ENCODE measurements at regions not wholly inside any gene's neighbourhood (a gene's known extent, or its start where the extent isn't known, plus 50 kb on each side); places are given as distances from the start of the nearest gene placed in this dataset.

DNA sequence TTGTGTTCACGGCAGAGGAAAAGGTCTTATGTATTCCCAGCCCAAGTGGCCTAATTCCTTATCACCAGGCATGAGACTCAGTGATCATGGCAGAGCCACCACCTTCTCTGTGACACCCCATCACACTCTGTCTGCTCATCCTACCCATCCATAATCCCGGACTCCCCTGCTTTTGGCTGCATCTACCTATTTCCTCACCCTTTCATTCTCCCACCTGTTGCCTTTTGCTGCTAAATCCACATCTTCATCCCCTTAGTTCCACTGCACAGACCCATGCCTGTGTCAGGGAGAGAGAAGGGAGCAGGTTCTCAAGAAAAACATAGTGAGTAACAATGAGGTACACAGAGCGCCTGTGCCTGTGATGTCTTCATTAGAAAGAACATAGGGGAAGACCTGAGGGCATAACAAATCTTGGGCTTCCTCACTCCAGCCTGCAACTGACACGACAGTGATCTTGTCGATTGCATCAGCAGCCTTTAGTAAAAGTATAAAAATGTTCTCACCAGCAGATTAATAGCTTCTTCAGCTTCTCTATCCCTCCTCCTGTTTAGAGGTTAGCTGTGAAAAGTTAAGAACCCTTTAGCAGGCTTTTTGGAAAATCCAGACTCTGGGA lies 246.5 kb upstream of the SPRED2 start:
- H3K4me3 ChIP-seq: no peak overlapping the region
- no peak for TF ChIP-seq CTCF (IDR thresholded peaks at IDR 0.05)
- no peaks in the 10 kb centered on the region for H3K36me3 ChIP-seq
- DNase-seq (ENCODE audit: low spot score): no peak
- H3K4me1 ChIP-seq: no peaks in the 10 kb centered on the region
- peaks cover 0 to 20% of the 10 kb centered on the region in 2 donors for H3K9me3 ChIP-seq
- no peak overlapping the region for H3K27ac ChIP-seq
- H3K27me3 ChIP-seq: no peaks in the 10 kb centered on the region

GRCh38 chr2:65675350-65675749 lies 243.0 kb upstream of the SPRED2 start:
- H3K4me3 ChIP-seq: no peak overlapping the region
- no peaks in the 10 kb centered on the region for H3K4me1 ChIP-seq
- TF ChIP-seq CTCF (IDR thresholded peaks at IDR 0.05): no peak
- H3K36me3 ChIP-seq: no peaks in the 10 kb centered on the region
- no peak overlapping the region for H3K27ac ChIP-seq
- H3K9me3 ChIP-seq: peaks cover 0 to 20% of the 10 kb centered on the region in 2 donors
- H3K27me3 ChIP-seq: no peaks in the 10 kb centered on the region
- DNase-seq (ENCODE audit: low spot score): no peak

DNA sequence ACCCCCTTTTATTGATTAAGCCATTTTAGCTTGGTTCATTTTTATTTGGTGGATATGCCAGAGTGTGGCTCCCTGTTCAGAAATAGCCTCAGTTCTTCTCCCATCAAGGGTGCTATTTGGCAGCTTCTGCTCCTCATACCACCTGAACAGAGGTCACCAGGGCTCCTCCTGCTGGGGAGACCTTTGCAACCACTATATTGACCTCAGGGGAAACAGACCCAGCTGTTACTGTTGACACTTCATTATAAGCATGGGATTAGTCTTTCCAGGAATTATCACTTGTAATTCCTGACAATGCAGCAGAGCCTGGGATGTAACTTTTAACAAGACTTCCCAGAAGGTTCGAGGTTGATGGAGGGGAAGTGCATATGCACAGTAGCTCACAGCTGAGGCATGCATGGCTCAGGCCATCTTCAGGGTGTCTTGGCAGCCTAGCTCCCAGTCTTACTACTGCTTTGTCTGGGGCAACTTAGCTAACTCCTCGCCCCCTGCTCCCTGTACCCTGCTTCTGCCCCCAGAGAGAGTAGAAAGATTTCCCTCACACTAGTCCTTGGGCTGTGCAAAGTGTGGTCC lies 239.4 kb upstream of the SPRED2 start:
- no peaks in the 10 kb centered on the region for H3K27me3 ChIP-seq
- DNase-seq (ENCODE audit: low spot score): no peak
- peaks cover 0 to 38% of the 10 kb centered on the region in 2 donors for H3K9me3 ChIP-seq
- H3K4me1 ChIP-seq: no peaks in the 10 kb centered on the region
- TF ChIP-seq CTCF (IDR thresholded peaks at IDR 0.05): no peak
- H3K36me3 ChIP-seq: no peaks in the 10 kb centered on the region
- H3K4me3 ChIP-seq: no peak overlapping the region
- no peak overlapping the region for H3K27ac ChIP-seq

DNA sequence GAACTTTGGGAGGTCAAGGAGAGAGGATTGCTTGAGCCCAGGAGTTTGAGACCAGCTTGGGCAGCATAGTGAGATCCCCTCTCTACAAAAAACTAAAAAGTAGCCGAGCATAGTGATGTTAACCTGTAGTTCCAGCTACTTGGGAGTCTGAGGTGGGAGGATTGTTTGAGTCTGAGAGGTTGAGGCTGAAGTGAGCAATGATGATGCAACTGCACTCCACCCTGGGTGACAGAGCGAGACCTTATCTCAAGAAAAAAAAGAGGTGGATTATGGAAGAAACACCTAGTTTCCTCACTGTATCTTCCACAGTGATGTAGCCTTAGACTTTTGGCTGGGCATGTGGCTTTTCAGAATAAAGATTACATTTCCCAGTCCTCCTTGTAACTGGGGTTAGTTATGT lies 237.2 kb upstream of the SPRED2 start:
- H3K4me3 ChIP-seq: no peak overlapping the region
- peaks cover 0 to 20% of the 10 kb centered on the region in 2 donors for H3K9me3 ChIP-seq
- no peaks in the 10 kb centered on the region for H3K27me3 ChIP-seq
- TF ChIP-seq CTCF (IDR thresholded peaks at IDR 0.05): no peak
- no peak for DNase-seq (ENCODE audit: low spot score)
- no peaks in the 10 kb centered on the region for H3K4me1 ChIP-seq
- H3K27ac ChIP-seq: no peak overlapping the region
- no peaks in the 10 kb centered on the region for H3K36me3 ChIP-seq

- no peak for TF ChIP-seq CTCF (IDR thresholded peaks at IDR 0.05)
- no peaks in the 10 kb centered on the region for H3K4me1 ChIP-seq
- no peaks in the 10 kb centered on the region for H3K36me3 ChIP-seq
- H3K27me3 ChIP-seq: no peaks in the 10 kb centered on the region
- H3K27ac ChIP-seq: no peak overlapping the region
- no peak overlapping the region for H3K4me3 ChIP-seq
- H3K9me3 ChIP-seq: peaks cover 0 to 18% of the 10 kb centered on the region in 2 donors
- no peak for DNase-seq (ENCODE audit: low spot score)
Observed at GRCh38 chr2:65668744-65669143, 236.3 kb upstream of the SPRED2 start.

Measured in right atrium auricular region (tissue), 2 donors.